CD4-positive, CD25-positive, alpha-beta regulatory T cell (primary cell): ENCODE measurements at regions not wholly inside any gene's neighbourhood (a gene's known extent, or its start where the extent isn't known, plus 50 kb on each side); places are given as distances from the start of the nearest gene placed in this dataset.
A peak's percentile ranks its signal among the peaks of the same experiment; 100 is the strongest.
"Not testable (repeated sequence)": the region's sequence is repeated elsewhere in the genome, so short reads cannot be mapped to it uniquely, and the experiment has no call there.

Source experiments
- ATAC-seq, 2 donors: fragments of 150-1000 bp; cut with Tn5 transposase; one replicate each; pipeline ENCODE4 v1.10.0; 2021; ENCODE audit warnings: low read depth in 2 of 2, moderate number of reproducible peaks in 2 of 2, moderate library complexity in 1 of 2
- DNase-seq, 3 donors: peaks; one replicate each; pipeline versions ENCODE4 v3.0.0 to v3.0.0-alpha.2; 2012 to 2022; ENCODE audit warnings: mixed read lengths in 1 of 3
- H3K27ac ChIP-seq: one replicate; pipeline ENCODE4 v1.7.0; 2013; ENCODE audit warnings: mild to moderate bottlenecking, low read length; ENCODE audit not compliant: insufficient read depth, poor library complexity, severe bottlenecking
- H3K27me3 ChIP-seq: one replicate; pipeline ENCODE4 v1.7.0; 2013; ENCODE audit warnings: low read length; ENCODE audit not compliant: control insufficient read depth, insufficient read depth
- H3K36me3 ChIP-seq: one replicate; pipeline ENCODE4 v1.7.0; 2013; ENCODE audit warnings: mild to moderate bottlenecking, low read length, moderate library complexity; ENCODE audit not compliant: control insufficient read depth, insufficient read depth
- H3K4me1 ChIP-seq: 2 replicates; pipeline ENCODE4 v1.7.0; 2013; ENCODE audit warnings: mild to moderate bottlenecking, low read length; ENCODE audit not compliant: insufficient read depth, control insufficient read depth, poor library complexity, severe bottlenecking
- H3K4me3 ChIP-seq: one replicate; pipeline ENCODE4 v1.7.0; 2013; ENCODE audit warnings: low read depth, mild to moderate bottlenecking, low read length, moderate library complexity
- H3K9me3 ChIP-seq, 2 experiments: 1 replicate in 1 of 2; 2 replicates in 1 of 2; pipeline ENCODE4 v1.7.0; 2013; ENCODE audit warnings: low read length in 2 of 2, mild to moderate bottlenecking in 1 of 2, moderate library complexity in 1 of 2; ENCODE audit not compliant: control insufficient read depth in 2 of 2
- H3K27ac Mint-ChIP-seq, 3 donors: one replicate each; pipeline ENCODE4 v1.8.0; 2020 to 2022; ENCODE audit warnings: mild to moderate bottlenecking in 3 of 3, mixed read lengths in 3 of 3, moderate library complexity in 2 of 3
- H3K27me3 Mint-ChIP-seq: one replicate; pipeline ENCODE4 v1.8.0; 2022; ENCODE audit warnings: mild to moderate bottlenecking, mixed read lengths
- H3K36me3 Mint-ChIP-seq: one replicate; pipeline ENCODE4 v1.8.0; 2020; ENCODE audit warnings: mixed read lengths
- H3K4me1 Mint-ChIP-seq, 4 donors: one replicate each; pipeline ENCODE4 v1.8.0; 2020 to 2022; ENCODE audit warnings: mixed read lengths in 4 of 4, mild to moderate bottlenecking in 1 of 4
- H3K4me3 Mint-ChIP-seq, 4 donors: one replicate each; pipeline ENCODE4 v1.8.0; 2020 to 2022; ENCODE audit warnings: mild to moderate bottlenecking in 4 of 4, mixed read lengths in 4 of 4, moderate library complexity in 3 of 4
- H3K9me3 Mint-ChIP-seq, 7 donors: one replicate each; pipeline ENCODE4 v1.8.0; 2020 to 2022; ENCODE audit warnings: mixed read lengths in 7 of 7, mild to moderate bottlenecking in 3 of 7, moderate library complexity in 2 of 7

DNA sequence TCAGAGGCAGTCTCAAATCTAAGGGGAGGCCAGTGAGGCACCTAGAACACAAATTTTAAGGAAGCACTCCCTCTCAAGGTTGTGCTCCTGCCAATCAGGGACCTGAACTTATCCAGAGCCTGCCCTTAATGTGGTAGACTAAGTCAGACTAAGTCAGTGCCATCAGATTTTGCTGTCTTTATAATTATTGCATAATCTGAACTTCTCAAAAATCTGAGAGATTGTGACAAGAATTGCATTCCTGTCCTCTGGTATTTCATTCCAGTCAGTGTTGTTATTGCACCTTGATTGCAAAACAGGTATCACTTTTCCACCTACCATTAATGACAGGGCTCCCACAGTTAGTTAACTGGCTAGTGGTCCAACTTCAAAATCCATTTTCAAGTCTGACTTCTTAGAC is 197.1 kb upstream of the HCN1 start:
- H3K4me3 Mint-ChIP-seq, result no peak overlapping the region
- ATAC-seq, result no peak
- Histone ChIP-seq H3K4me3 (no peak overlapping the region), H3K36me3 (no peaks in the 10 kb centered on the region), H3K9me3 (peaks cover 3 to 4% of the 10 kb centered on the region in 2 experiments), H3K4me1 (no peaks in the 10 kb centered on the region), H3K27ac (no peak overlapping the region), H3K27me3 (no peaks in the 10 kb centered on the region)
- H3K9me3 Mint-ChIP-seq, result peaks cover 4 to 21% (median 8%) of the 10 kb centered on the region in 7 donors
- no peaks in the 10 kb centered on the region for H3K27me3 Mint-ChIP-seq
- no peak for DNase-seq
- H3K36me3 Mint-ChIP-seq, result no peaks in the 10 kb centered on the region
- no peak overlapping the region for H3K27ac Mint-ChIP-seq
- H3K4me1 Mint-ChIP-seq, result no peaks in the 10 kb centered on the region

DNA sequence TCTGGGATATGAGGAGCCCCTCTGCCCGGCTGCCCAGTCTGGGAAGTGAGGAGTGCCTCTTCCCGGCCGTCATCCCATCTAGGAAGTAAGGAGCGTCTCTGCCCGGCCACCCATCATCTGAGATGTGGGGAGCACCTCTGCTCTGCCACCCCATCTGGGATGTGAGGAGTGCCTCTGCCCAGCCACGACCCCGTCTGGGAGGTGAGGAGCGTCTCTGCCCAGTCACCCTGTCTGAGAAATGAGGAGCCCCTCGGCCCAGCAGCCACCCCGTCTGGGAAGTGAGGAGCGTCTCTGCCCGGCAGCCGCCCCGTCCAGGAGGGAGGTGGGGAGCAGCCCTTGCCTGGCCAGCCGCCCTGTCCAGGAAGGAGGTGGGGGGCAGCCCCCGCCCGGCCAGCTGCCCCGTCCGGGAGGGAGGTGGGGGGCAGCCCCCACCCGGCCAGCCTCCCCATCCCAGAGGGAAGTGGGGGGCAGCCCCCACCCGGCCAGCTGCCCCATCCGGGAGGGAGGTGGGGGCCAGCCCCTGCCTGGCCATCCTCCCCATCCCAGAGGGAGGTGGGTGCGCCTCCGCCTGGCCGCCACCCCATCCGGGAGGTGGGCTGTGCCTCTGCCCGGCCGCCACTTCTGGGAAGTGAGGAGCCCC is 194.4 kb upstream of the HCN1 start:
- H3K27me3 ChIP-seq, H3K27me3 Mint-ChIP-seq, H3K36me3 Mint-ChIP-seq, H3K9me3 ChIP-seq, H3K27ac Mint-ChIP-seq, DNase-seq, H3K27ac ChIP-seq, H3K4me1 Mint-ChIP-seq, H3K36me3 ChIP-seq, H3K4me3 Mint-ChIP-seq, ATAC-seq, H3K4me3 ChIP-seq, H3K4me1 ChIP-seq: not testable (repeated sequence)
- peaks cover 0 to 29% (median 9%) of the 10 kb centered on the region in 7 donors for H3K9me3 Mint-ChIP-seq

GRCh38 chr5:45862763-45863162 is 166.6 kb upstream of the HCN1 start:
- H3K36me3 ChIP-seq, result no peaks in the 10 kb centered on the region
- Mint-ChIP-seq H3K36me3 (no peaks in the 10 kb centered on the region), H3K4me1 (no peaks in the 10 kb centered on the region), H3K4me3 (no peak overlapping the region), H3K27ac (no peak overlapping the region), H3K9me3 (peaks cover 4 to 34% (median 10%) of the 10 kb centered on the region in 7 donors), H3K27me3 (no peaks in the 10 kb centered on the region)
- H3K9me3 ChIP-seq, result peaks cover 0 to 10% of the 10 kb centered on the region in 2 experiments
- H3K27ac ChIP-seq, result no peak overlapping the region
- DNase-seq (no peak), ATAC-seq (no peak)
- no peaks in the 10 kb centered on the region for H3K4me1 ChIP-seq
- H3K4me3 ChIP-seq, result no peak overlapping the region
- no peaks in the 10 kb centered on the region for H3K27me3 ChIP-seq

DNA sequence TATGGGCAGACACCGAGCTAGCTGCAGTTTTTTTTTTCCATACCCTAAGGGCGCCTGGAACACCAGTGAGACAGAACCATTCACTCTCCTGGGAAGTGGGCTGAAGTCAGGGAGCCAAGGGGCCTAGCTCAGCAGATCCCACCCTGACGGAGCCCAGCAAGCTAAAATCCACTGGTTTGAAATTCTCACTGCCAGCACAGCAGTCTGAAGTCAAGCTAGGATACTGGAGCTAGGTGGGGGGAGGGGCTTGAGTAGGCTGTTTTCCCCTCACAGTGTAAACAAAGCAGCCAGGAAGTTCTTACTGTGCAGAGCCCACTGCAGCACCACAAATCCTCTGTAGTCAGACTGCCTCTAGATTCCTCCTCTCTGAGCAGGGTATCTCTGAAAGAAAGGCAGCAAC is 151.7 kb upstream of the HCN1 start:
- H3K36me3 Mint-ChIP-seq, result no peaks in the 10 kb centered on the region
- no peaks in the 10 kb centered on the region for H3K4me1 ChIP-seq
- H3K27me3 Mint-ChIP-seq, result no peaks in the 10 kb centered on the region
- ATAC-seq (no peak), DNase-seq (no peak)
- H3K9me3 ChIP-seq, result peaks cover 0 to 9% of the 10 kb centered on the region in 2 experiments
- H3K9me3 Mint-ChIP-seq, result peaks cover 0 to 38% (median 15%) of the 10 kb centered on the region in 7 donors
- H3K4me3 Mint-ChIP-seq, result no peak overlapping the region
- no peaks in the 10 kb centered on the region for H3K4me1 Mint-ChIP-seq
- H3K27me3 ChIP-seq, result no peaks in the 10 kb centered on the region
- no peak overlapping the region for H3K27ac Mint-ChIP-seq
- H3K27ac ChIP-seq, result no peak overlapping the region
- no peak overlapping the region for H3K4me3 ChIP-seq
- H3K36me3 ChIP-seq, result no peaks in the 10 kb centered on the region

GRCh38 chr5:45826055-45826454 is 129.9 kb upstream of the HCN1 start:
- H3K4me1 Mint-ChIP-seq, result no peaks in the 10 kb centered on the region
- no peak overlapping the region for H3K4me3 ChIP-seq
- no peak overlapping the region for H3K4me3 Mint-ChIP-seq
- H3K9me3 Mint-ChIP-seq, result peaks cover 1 to 29% (median 8%) of the 10 kb centered on the region in 7 donors
- H3K27me3 Mint-ChIP-seq, result no peaks in the 10 kb centered on the region
- H3K36me3 Mint-ChIP-seq, result no peaks in the 10 kb centered on the region
- H3K9me3 ChIP-seq, result no peaks in the 10 kb centered on the region
- no peak overlapping the region for H3K27ac Mint-ChIP-seq
- H3K4me1 ChIP-seq, result no peaks in the 10 kb centered on the region
- H3K27me3 ChIP-seq, result no peaks in the 10 kb centered on the region
- no peaks in the 10 kb centered on the region for H3K36me3 ChIP-seq
- DNase-seq, result no peak
- H3K27ac ChIP-seq, result no peak overlapping the region
- ATAC-seq, result no peak

DNA sequence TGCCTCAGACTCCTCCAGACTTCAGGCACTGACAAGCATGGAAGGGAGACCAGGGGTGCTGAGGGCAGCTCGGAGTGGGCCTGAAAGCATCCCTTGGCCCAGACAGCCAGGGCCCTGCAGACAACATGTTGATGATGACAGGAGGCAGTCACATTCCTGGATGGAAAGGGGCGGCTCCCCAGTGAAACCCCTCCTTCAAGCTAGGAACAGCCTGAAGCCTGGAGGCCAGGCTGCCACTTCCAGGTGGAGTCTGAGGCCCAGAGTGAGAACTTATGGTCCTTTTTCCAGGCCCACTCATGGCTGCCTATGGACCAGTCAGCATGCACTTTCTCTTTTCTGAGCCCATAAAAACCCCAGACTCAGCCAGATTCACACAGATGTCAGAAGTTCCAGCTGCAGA is 104.2 kb upstream of the HCN1 start:
- no peak overlapping the region for H3K27ac Mint-ChIP-seq
- DNase-seq (no peak), ATAC-seq (no peak)
- Histone ChIP-seq H3K27ac (no peak overlapping the region), H3K9me3 (peaks cover 16 to 18% of the 10 kb centered on the region in 2 experiments), H3K4me1 (no peaks in the 10 kb centered on the region), H3K36me3 (no peaks in the 10 kb centered on the region), H3K27me3 (no peaks in the 10 kb centered on the region), H3K4me3 (no peak overlapping the region)
- H3K36me3 Mint-ChIP-seq, result no peaks in the 10 kb centered on the region
- H3K4me1 Mint-ChIP-seq, result no peaks in the 10 kb centered on the region
- no peak overlapping the region for H3K4me3 Mint-ChIP-seq
- H3K9me3 Mint-ChIP-seq, result peaks cover 2 to 34% (median 12%) of the 10 kb centered on the region in 7 donors
- H3K27me3 Mint-ChIP-seq, result no peaks in the 10 kb centered on the region

GRCh38 chr5:45799388-45799787 is 103.2 kb upstream of the HCN1 start:
- H3K36me3 Mint-ChIP-seq, result no peaks in the 10 kb centered on the region
- no peak overlapping the region for H3K27ac Mint-ChIP-seq
- H3K36me3 ChIP-seq, result no peaks in the 10 kb centered on the region
- no peak overlapping the region for H3K27ac ChIP-seq
- H3K4me3 Mint-ChIP-seq, result no peak overlapping the region
- H3K27me3 ChIP-seq, result no peaks in the 10 kb centered on the region
- H3K27me3 Mint-ChIP-seq, result no peaks in the 10 kb centered on the region
- H3K9me3 ChIP-seq, result peaks cover 16 to 18% of the 10 kb centered on the region in 2 experiments
- H3K4me1 Mint-ChIP-seq, result no peaks in the 10 kb centered on the region
- H3K9me3 Mint-ChIP-seq, result peaks cover 2 to 27% (median 12%) of the 10 kb centered on the region in 7 donors
- no peaks in the 10 kb centered on the region for H3K4me1 ChIP-seq
- no peak overlapping the region for H3K4me3 ChIP-seq
- ATAC-seq, result no peak
- DNase-seq, result no peak

- DNase-seq, result peak in 1 of 3 donors; percentile 2
- Mint-ChIP-seq H3K4me1 (no peaks in the 10 kb centered on the region), H3K36me3 (no peaks in the 10 kb centered on the region), H3K4me3 (no peak overlapping the region), H3K9me3 (peaks cover 4 to 28% (median 9%) of the 10 kb centered on the region in 7 donors), H3K27ac (no peak overlapping the region), H3K27me3 (no peaks in the 10 kb centered on the region)
- no peak for ATAC-seq
- Histone ChIP-seq H3K27me3 (no peaks in the 10 kb centered on the region), H3K4me3 (no peak overlapping the region), H3K4me1 (no peaks in the 10 kb centered on the region), H3K27ac (no peak overlapping the region), H3K9me3 (peaks cover 18 to 19% of the 10 kb centered on the region in 2 experiments), H3K36me3 (no peaks in the 10 kb centered on the region)
Observed at GRCh38 chr5:45796959-45797553, 100.9 kb upstream of the HCN1 start.
